ENCODE measurements at regions not wholly inside any gene's neighbourhood (a gene's known extent, or its start where the extent isn't known, plus 50 kb on each side); places are given as distances from the start of the nearest gene placed in this dataset.

DNA sequence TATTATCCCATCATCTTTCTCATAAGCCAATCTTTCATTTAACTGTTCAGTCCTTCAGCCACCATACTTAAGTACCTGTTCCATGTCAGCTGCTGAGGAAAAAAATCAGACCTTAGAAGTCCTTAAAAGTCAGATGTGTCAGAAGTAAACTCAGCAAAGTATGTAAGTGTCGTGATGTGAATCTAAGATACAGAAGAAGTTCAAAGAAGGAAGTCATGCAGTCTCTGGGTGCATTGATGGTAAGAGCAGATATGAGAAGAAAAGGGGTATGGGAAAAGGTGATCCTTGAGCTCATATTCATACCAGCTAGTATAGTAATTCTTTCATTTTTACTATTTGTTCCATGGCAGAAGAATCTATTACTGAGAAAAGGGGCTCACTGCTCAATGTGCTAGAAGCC is 259.4 kb upstream of the CD180 start:
- no peak for DNase-seq

GRCh38 chr5:67454957-67455561 is 258.5 kb upstream of the CD180 start:
- intact Hi-C loops (cut with DNase I) = no loop called here

More for the DNA sequence above, 259.4 kb upstream of the CD180 start:
- intact Hi-C loops (cut with DNase I) = no loop called here

DNA sequence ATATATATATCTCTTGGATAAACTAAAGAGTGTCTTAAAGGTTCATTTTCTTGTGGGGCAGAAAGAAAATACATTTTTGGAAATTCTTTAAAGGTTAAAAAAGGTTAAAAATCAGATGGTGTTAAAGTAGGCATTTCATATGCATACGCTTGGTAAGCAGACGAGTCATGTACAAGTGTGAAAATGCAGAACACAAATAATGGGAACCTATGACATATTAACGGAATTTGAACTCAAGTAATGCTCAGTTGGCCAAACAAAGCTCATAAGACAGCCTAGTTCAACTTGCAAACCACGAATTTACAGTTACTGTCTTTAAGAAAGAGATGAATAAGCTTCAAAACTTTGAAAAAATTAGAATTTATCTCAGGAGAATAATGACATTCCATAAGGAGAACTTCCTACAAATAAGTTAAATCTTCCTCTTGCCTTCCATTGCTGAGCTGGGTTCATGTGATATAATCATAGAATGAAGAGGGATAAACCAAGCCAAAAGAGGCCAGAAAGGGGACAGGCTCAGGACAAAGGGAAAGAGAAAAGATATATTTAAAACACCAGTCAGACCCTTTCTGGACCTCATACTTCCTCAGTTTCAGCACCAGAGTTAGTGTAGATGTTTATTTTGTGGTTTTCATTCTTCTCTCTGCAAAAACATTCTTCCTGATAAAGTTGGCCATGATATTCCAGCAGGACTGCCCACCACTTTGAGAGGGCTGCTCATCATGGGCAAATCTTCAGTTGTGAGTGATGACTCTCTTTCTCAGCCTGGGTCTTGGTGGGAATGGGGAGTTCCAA is 256.7 kb upstream of the CD180 start:
- intact Hi-C loops (cut with DNase I) = no loop called here
- DNase-seq = no peak

More at GRCh38 chr5:67454957-67455561, 258.5 kb upstream of the CD180 start:
- DNase-seq = no peak

GRCh38 chr5:67451640-67452279 is 255.2 kb upstream of the CD180 start:
- DNase-seq = no peak
- intact Hi-C loops (cut with DNase I) = no loop called here

GRCh38 chr5:67447732-67448131 is 251.1 kb upstream of the CD180 start:
- DNase-seq = no peak
- intact Hi-C loops (cut with DNase I) = no loop called here

GRCh38 chr5:67437905-67438845 is 241.6 kb upstream of the CD180 start:
- no peak for DNase-seq
- intact Hi-C loops (cut with DNase I) = no loop called here

- DNase-seq = no peak
- intact Hi-C loops (cut with DNase I) = no loop called here
Observed at GRCh38 chr5:67435032-67435431, 238.4 kb upstream of the CD180 start.

- intact Hi-C loops (cut with DNase I) = no loop called here
- no peak for DNase-seq
Observed at GRCh38 chr5:67434466-67434865, 237.9 kb upstream of the CD180 start.

DNA sequence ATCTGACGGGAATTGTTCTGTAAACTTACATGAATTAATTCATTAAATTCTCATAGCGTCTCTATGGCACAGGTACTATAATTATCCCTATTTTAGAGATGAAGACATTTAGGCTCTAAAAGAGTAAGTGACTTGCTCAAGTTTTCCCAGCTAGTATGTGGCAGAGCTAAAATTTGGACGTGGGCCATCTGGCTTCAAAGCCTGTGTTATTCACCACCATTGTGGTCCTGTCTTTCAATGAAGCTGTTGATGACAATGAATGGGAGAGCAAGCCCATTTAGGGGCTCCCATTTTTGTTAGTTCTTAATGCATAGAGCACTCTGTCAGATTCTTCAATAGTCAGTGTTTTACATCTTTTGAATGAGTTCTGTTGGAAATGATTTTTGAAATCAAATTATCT is 236.0 kb upstream of the CD180 start:
- DNase-seq = peak in 1 of 10 donors; percentile 12

DNA sequence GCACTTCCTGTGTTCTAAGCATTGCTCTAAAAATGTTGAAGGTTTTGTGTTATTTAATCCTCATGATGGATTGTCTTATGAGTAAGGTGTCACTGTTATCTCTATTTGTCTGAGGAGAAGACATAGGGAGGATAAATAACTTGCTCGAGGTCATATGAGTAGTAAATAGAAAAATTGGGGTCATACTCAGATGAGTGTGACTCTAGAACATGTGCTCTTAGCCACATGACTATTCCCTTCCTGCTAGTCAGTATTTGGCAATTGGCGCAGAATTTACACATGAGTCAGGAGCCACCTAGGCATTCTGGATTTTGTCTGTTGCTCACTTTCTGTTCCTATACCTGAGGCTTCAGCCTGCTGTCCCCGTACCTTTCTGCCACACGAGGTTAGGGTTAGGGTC is 234.6 kb upstream of the CD180 start:
- DNase-seq = no peak
- intact Hi-C loops (cut with DNase I) = no loop called here

More for the DNA sequence above, 236.0 kb upstream of the CD180 start:
- intact Hi-C loops (cut with DNase I) = no loop called here

DNA sequence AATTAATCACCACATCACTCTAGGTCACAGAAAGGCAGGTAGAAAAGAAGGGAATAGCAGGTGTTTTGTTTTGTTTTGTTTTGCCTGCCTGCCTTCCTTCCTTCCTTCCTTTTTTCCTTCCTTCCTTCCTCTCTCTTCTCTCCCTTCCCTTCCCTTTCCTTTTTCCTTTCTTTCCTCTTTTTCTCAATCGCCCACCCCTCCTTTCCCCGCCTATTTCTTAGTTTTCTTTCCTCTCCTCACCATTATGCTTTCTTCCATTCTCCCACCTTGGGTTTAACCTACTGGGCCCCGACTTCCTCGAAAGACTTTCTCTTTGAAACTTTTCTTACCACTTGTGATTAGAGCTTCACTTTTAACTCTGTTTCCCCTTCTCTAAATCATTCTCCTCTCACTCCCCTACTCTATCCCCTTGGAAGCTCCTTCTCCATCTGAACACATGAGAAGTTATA is 231.3 kb upstream of the CD180 start:
- intact Hi-C loops (cut with DNase I) = no loop called here
- DNase-seq = no peak

DNA sequence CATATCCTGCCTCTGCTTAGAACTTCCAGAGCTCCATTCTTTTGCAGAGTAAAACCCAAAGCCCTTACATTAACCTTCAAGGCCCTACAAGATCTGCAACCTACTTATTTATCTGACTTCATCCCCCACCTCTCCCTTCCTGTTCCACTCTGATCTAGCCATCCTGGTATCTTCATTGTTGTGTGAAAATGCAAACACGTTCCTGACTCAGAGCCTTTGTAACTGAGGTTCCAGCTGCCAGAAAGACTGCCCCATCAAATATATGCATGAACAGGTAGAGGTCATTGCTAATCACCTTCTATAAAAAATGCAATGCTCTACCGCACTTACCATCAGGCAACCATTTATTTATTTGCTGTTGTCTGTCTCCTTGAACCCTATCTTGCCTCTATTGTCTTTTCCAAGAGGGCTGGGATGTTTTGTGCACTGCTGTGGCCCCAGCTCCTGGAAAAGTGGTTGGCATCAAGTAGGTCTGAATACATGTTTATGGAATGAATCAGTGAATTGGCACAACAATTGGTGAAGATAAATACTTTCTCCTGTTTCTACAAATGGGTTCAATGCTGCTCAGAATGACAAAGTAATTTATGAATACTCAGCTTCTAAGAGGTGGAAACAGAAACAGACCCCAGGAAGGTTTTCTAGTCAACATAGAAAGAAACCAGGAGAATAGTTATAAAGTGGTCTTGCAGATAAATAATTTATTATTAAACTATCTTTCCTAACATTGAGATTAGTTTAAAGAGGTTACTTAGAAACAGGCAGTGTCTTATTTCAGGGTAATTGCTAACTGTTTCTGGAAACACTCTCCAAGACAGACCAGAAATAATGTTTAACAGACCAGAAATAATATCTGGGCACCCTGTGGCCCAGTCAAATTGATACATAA is 230.6 kb upstream of the CD180 start:
- intact Hi-C loops (cut with DNase I) = no loop called here
- DNase-seq = no peak

GRCh38 chr5:67425514-67425913 is 228.9 kb upstream of the CD180 start:
- intact Hi-C loops (cut with DNase I) = no loop called here
- no peak for DNase-seq

DNA sequence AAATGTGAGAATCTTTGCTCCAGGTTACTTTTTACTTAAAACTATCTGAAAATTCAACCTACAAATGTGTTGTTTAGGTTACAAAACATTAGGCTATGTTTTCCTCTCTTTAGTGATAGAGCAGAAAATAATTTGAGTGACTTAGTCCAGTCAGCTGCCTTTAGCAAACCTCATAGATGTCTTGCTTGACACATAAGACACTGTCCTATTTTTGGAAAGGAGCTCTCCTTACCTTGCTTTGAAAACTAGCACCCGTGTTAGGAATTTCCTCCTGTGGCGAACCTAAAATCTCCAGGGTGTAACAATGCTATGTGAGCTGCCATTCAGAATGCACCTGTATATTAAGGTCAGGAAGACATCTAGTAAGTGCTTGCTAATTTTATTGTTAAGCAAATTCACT is 221.2 kb upstream of the CD180 start:
- intact Hi-C loops (cut with DNase I) = no loop called here
- DNase-seq = no peak

- intact Hi-C loops (cut with DNase I) = no loop called here
- no peak for DNase-seq
Observed at GRCh38 chr5:67416986-67417385, 220.4 kb upstream of the CD180 start.

DNA sequence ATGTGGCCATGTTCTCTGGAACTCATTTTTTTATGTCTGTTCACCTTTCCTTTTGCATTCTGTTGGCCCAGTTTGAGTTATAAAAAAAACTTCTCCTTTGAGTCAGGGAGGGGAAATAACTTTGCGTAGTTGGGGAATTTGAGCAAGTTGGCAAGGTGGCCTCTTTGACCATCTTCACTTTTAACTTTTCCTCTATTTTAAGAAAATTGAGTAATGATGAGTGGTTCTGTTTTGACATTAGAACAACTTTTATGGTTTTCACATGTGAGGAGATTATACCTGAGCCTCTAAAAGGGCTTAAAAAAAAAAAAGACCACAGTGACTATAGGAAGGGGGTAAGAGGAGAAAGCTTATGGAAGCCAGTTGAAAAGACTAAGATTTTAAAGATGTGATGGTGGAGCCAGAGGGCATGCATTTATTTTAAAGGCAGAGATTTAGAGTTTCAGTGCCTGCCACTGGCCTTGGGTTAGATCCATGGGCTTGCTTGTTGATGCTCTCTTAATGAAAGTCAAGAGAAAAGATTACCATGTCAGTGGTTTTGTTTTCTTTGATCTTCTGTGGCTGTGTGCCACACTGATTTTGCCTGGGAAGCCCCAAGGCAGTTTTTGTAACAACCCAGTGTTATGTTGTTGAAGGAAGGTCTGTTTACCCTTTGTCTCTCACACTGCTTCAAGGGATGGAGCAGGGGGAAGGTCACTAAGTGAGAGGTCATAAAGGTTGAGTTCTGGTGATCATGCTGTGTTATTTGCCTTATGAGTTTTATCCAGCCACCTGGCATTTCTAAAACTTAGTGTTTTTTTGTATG is 219.7 kb upstream of the CD180 start:
- DNase-seq = no peak
- intact Hi-C loops (cut with DNase I) = no loop called here

DNA sequence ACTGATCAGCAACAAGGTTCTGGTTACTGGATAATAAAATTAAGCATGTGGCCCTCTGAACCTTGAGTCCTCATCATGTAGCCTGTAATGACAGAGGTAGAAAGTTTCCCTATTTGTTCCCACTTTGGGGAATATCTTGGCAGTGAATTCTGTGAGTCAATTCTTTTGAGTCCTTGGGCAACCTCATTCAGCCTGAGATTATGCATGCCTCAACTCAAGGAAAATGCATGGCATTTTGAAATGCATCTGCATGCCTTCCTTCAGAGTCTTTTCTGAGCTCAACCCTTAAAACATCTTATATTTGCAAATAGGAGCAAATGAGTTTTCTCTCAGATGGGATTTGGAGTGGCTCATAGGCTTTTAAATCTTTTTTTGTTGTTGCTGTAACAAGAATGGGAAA is 218.1 kb upstream of the CD180 start:
- intact Hi-C loops (cut with DNase I) = no loop called here
- no peak for DNase-seq

DNA sequence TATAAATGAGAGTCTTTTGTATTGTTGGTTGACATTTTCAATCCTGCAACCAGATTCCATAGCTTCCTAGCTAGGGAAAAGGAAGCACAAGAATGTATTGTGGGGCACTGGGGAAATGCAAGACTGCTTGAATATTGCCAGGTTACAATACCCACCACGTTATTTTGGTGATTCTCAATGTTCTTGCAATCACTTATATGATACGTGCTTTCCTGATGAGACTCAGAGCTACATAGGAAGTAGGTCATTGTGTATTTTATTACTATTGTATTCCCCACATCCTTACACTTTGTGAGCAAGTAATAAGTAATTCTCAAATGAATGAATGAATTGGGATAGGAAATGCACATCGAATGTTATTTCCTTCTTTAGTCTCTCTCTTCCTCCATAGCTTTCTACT is 217.1 kb upstream of the CD180 start:
- DNase-seq = no peak
- intact Hi-C loops (cut with DNase I) = no loop called here

Data from posterior cingulate gyrus (tissue), 11 donors.